ENCODE measurements at regions not wholly inside any gene's neighbourhood (a gene's known extent, or its start where the extent isn't known, plus 50 kb on each side); places are given as distances from the start of the nearest gene placed in this dataset.
"Not testable (repeated sequence)": the region's sequence is repeated elsewhere in the genome, so short reads cannot be mapped to it uniquely, and the experiment has no call there.

DNA sequence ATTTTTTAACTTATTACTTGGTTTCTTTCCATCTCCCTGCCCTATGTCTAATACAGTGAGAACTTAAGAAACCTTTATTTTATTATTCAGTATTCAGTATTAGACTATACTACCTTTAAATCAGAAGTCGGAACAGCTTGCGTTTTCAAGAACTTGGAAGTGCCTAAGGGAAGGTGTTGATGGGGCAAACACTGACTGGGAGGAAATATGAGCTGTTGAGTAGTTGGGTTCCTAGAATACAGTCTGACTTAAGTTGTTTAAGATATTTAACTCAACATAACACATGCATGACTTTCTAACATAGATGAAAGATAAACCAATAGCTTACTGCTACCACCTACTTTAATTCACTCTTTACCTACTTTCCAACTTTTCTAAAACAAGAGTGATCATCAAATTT lies 1048.1 kb downstream of the ROBO2 start:
- Histone ChIP-seq H3K36me3 (ENCODE audit: control insufficient read depth in 2 of 3, insufficient read depth in 3 of 3, low read length in 3 of 3) (no peaks in the 10 kb centered on the region), H3K4me3 (ENCODE audit: low read length in 3 of 3) (no peak overlapping the region), H3K9ac (ENCODE audit: low read length in 3 of 3) (no peak overlapping the region), H3K27ac (ENCODE audit: low read depth in 2 of 2, low read length in 2 of 2) (no peak overlapping the region), H3K9me3 (ENCODE audit: control insufficient read depth in 2 of 3, insufficient read depth in 1 of 3, low read length in 3 of 3) (no peaks in the 10 kb centered on the region), H3K4me1 (ENCODE audit: control insufficient read depth in 2 of 3, insufficient read depth in 2 of 3, low read depth in 1 of 3, low read length in 3 of 3) (no peaks in the 10 kb centered on the region), H3K27me3 (ENCODE audit: control insufficient read depth, insufficient read depth, low read length) (no peaks in the 10 kb centered on the region)
- intact Hi-C loops (cut with DNase I) = no loop called here
- DNase-seq (no peak), FAIRE-seq (no peak)
- TF ChIP-seq, protein P1, sequence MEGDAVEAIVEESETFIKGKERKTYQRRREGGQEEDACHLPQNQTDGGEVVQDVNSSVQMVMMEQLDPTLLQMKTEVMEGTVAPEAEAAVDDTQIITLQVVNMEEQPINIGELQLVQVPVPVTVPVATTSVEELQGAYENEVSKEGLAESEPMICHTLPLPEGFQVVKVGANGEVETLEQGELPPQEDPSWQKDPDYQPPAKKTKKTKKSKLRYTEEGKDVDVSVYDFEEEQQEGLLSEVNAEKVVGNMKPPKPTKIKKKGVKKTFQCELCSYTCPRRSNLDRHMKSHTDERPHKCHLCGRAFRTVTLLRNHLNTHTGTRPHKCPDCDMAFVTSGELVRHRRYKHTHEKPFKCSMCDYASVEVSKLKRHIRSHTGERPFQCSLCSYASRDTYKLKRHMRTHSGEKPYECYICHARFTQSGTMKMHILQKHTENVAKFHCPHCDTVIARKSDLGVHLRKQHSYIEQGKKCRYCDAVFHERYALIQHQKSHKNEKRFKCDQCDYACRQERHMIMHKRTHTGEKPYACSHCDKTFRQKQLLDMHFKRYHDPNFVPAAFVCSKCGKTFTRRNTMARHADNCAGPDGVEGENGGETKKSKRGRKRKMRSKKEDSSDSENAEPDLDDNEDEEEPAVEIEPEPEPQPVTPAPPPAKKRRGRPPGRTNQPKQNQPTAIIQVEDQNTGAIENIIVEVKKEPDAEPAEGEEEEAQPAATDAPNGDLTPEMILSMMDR (IDR thresholded peaks at IDR 0.05; ENCODE audit: borderline replicate concordance, extremely low read depth, insufficient read depth) = no peak

- FAIRE-seq = no peak
- no peaks in the 10 kb centered on the region for H3K36me3 ChIP-seq (ENCODE audit: control insufficient read depth in 2 of 3, insufficient read depth in 3 of 3, low read length in 3 of 3)
- no peaks in the 10 kb centered on the region for H3K4me1 ChIP-seq (ENCODE audit: control insufficient read depth in 2 of 3, insufficient read depth in 2 of 3, low read depth in 1 of 3, low read length in 3 of 3)
- H3K9ac ChIP-seq (ENCODE audit: low read length in 3 of 3) = no peak overlapping the region
- H3K4me3 ChIP-seq (ENCODE audit: low read length in 3 of 3) = no peak overlapping the region
- H3K9me3 ChIP-seq (ENCODE audit: control insufficient read depth in 2 of 3, insufficient read depth in 1 of 3, low read length in 3 of 3) = no peaks in the 10 kb centered on the region
- TF ChIP-seq, protein P1 (IDR thresholded peaks at IDR 0.05; ENCODE audit: borderline replicate concordance, extremely low read depth, insufficient read depth) = no peak
- intact Hi-C loops (cut with DNase I) = no loop called here
- no peak overlapping the region for H3K27ac ChIP-seq (ENCODE audit: low read depth in 2 of 2, low read length in 2 of 2)
- DNase-seq = peak in 2 of 5 donors; percentile 17 to 24
- H3K27me3 ChIP-seq (ENCODE audit: control insufficient read depth, insufficient read depth, low read length) = no peaks in the 10 kb centered on the region
Measured at GRCh38 chr3:78090382-78090781, 1050.5 kb downstream of the ROBO2 start.

DNA sequence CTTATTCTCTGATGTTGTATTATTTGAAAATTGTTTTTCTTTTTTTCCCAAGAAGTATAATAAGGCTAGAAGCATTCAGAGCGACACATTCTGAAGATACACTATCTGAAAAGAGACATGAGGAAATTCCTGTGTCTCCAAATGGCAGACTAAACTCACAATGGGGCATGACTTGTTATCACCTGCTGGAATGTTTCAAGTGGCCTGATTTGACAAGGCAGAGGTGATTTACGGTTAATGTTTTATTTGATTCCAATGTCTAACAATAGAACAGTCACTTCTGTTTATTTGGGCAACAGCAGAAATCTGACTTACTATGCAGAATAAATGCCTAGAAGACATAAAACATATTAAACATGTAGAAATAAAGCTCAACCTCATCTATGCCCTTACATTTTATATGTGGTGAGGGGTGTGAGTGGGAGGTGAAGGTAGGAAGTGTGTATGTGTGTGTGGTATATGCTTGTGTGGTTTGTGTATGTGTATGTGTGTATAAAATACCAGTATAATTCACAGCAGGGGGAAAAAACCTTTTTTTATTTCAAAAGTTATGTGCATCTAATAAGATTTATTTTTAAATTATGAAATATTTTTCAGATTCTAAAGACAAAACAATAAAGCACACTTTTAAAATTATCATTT lies 1051.7 kb downstream of the ROBO2 start:
- TF ChIP-seq, protein P1 (IDR thresholded peaks at IDR 0.05; ENCODE audit: borderline replicate concordance, extremely low read depth, insufficient read depth) = no peak
- Histone ChIP-seq H3K9me3 (ENCODE audit: control insufficient read depth in 2 of 3, insufficient read depth in 1 of 3, low read length in 3 of 3) (no peaks in the 10 kb centered on the region), H3K4me1 (ENCODE audit: control insufficient read depth in 2 of 3, insufficient read depth in 2 of 3, low read depth in 1 of 3, low read length in 3 of 3) (no peaks in the 10 kb centered on the region), H3K36me3 (ENCODE audit: control insufficient read depth in 2 of 3, insufficient read depth in 3 of 3, low read length in 3 of 3) (no peaks in the 10 kb centered on the region), H3K4me3 (ENCODE audit: low read length in 3 of 3) (no peak overlapping the region), H3K9ac (ENCODE audit: low read length in 3 of 3) (no peak overlapping the region), H3K27me3 (ENCODE audit: control insufficient read depth, insufficient read depth, low read length) (no peaks in the 10 kb centered on the region), H3K27ac (ENCODE audit: low read depth in 2 of 2, low read length in 2 of 2) (no peak overlapping the region)
- DNase-seq (peak in 2 of 5 donors; percentile 19 to 39), FAIRE-seq (no peak)
- intact Hi-C loops (cut with DNase I) = no loop called here

- H3K36me3 ChIP-seq (ENCODE audit: control insufficient read depth in 2 of 3, insufficient read depth in 3 of 3, low read length in 3 of 3); H3K4me1 ChIP-seq (ENCODE audit: control insufficient read depth in 2 of 3, insufficient read depth in 2 of 3, low read depth in 1 of 3, low read length in 3 of 3); H3K9ac ChIP-seq (ENCODE audit: low read length in 3 of 3); H3K4me3 ChIP-seq (ENCODE audit: low read length in 3 of 3); H3K27ac ChIP-seq (ENCODE audit: low read depth in 2 of 2, low read length in 2 of 2); H3K27me3 ChIP-seq (ENCODE audit: control insufficient read depth, insufficient read depth, low read length); intact Hi-C loops (cut with DNase I); DNase-seq; H3K9me3 ChIP-seq (ENCODE audit: control insufficient read depth in 2 of 3, insufficient read depth in 1 of 3, low read length in 3 of 3); FAIRE-seq: not testable (repeated sequence)
Measured at GRCh38 chr3:78092574-78092973, 1052.7 kb downstream of the ROBO2 start.
